Fibroblast of the aortic adventitia (primary cell): ENCODE measurements at regions not wholly inside any gene's neighbourhood (a gene's known extent, or its start where the extent isn't known, plus 50 kb on each side); places are given as distances from the start of the nearest gene placed in this dataset.

Experiments
- DNase-seq: peaks from one replicate; pipeline ENCODE4 v3.0.0-alpha.2; 2010; ENCODE audit warnings: low read depth
- H3K4me3 ChIP-seq: 2 replicates; pipeline ENCODE4 v1.5.1; 2011; ENCODE audit warnings: low read depth, mild to moderate bottlenecking, control low read depth, low read length, moderate library complexity
- TF ChIP-seq, protein P1 (sequence below): IDR thresholded peaks from 2 replicates; pipeline ENCODE4 v1.5.1; 2011; ENCODE audit warnings: mild to moderate bottlenecking, low read length, control low read depth, inconsistent platforms; ENCODE audit not compliant: insufficient read depth

DNA sequence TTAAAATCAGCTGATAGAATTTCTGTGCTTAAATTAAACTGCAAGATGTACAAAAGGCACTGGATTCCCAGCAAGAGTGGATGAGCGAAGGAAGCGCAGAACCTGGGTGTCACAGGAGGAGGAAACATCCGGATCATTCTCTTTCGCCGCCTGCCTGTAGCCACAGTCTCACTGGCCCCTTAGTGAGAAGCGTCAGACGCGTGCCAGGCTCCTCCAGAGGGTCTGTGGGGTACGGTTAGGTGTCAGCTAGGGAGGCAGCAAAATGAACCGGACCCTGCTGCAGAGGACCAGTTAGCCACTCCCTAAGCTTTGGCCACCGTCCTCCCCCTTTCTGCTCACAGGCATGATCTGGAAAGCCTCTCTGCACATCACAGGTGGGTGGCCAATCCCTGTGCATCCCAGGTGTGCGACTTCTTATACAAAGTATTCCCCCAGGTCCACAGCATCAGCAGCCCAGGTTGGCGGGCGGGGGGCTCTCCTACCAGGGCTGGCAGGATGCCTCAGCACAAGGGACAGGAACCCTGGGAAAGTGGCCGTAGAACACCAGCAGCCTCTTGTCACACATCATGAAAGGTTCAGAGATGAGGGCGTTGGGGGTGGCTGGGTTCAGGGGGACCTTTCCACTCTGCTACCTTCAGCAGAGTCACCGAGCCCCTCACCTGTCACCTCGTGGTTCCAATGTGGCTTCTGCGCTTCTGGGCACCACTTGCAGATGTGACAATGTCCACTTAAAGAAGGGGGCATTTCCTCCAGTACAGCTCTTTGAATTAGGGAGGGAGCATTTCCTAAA, 61.1 kb upstream of the SLC66A3 start:
- DNase-seq: no peak
- TF ChIP-seq, protein P1, sequence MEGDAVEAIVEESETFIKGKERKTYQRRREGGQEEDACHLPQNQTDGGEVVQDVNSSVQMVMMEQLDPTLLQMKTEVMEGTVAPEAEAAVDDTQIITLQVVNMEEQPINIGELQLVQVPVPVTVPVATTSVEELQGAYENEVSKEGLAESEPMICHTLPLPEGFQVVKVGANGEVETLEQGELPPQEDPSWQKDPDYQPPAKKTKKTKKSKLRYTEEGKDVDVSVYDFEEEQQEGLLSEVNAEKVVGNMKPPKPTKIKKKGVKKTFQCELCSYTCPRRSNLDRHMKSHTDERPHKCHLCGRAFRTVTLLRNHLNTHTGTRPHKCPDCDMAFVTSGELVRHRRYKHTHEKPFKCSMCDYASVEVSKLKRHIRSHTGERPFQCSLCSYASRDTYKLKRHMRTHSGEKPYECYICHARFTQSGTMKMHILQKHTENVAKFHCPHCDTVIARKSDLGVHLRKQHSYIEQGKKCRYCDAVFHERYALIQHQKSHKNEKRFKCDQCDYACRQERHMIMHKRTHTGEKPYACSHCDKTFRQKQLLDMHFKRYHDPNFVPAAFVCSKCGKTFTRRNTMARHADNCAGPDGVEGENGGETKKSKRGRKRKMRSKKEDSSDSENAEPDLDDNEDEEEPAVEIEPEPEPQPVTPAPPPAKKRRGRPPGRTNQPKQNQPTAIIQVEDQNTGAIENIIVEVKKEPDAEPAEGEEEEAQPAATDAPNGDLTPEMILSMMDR: no peak
- H3K4me3 ChIP-seq: no peak overlapping the region

DNA sequence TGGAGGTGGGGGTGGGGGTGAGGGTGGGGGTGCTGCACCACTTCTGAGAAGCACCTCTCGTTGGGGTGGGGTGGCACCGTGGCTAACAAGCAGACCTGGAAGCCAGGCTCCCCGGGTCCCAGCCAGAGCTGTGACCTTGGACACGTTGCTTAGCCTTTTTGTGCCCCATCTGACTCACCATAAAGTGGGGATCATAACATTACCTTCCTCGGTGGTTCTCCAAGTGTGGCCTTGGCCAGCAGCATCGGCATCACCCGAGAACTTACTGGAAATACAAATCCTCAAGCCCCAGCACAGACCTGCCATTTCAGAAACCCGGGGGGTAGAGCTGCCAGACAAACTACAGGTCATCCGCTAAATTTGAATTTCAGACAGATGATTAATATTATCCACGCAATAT, 58.7 kb upstream of the SLC66A3 start:
- H3K4me3 ChIP-seq: no peak overlapping the region
- no peak for DNase-seq
- TF ChIP-seq, protein P1: no peak

DNA sequence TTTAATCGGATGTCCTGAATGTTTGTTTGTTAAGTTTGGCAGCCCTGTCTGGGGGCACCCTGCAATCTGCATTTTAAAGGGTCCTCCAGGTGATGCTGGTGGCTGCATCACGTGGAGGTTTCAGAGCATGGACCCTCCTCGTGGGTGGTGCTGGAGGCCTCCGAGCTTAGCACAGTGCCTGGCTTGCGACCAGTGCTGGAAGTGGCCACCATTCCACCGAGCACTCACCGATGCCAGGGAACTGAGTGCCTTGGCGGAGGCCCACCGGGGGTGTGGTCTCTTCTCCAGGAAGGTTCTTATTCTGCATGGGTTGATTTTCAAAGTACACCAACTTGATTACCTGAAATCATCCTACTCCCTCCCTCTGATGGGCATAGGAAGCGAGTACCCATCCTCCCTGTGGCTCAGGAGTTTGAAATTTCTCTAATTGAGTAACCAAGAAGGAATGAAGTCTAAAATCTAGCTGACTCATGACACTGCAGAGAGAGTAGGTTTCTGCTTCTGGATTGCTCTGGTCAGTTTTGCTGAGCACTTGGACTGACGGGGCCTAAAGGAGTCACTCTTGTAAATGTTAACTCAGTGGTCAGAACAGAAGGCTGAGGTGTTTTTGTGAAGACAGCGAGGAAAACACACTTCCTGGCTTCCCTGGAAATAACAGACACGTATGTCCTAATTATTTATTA, 58.1 kb upstream of the SLC66A3 start:
- no peak overlapping the region for H3K4me3 ChIP-seq
- DNase-seq: peak; percentile 55
- TF ChIP-seq, protein P1: no peak

DNA sequence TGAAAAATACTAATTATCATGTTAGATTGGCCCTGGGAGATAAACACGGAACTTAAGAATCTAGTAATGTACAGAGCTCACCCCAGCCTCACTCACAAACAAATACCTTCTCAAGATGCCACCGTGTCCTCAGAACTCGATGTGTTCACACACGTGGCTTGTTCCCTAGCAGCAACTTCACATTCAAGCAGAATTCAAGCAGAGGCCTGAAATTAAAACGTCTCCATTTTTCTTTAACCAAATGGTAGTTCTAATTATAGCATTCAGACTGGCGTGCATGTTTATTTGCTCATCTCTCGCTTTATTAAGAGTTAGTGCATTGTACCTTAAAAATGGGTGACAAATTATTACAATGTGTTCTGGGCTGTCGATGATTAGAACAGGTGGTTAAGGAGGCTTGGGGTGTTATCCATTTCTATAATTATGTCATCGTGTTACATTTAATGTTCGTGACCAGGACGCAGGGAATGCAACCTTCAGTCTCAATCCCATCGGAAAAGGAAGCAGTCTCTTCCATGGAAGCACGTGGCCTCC, 57.3 kb upstream of the SLC66A3 start:
- no peak overlapping the region for H3K4me3 ChIP-seq
- TF ChIP-seq, protein P1: no peak
- DNase-seq: no peak

DNA sequence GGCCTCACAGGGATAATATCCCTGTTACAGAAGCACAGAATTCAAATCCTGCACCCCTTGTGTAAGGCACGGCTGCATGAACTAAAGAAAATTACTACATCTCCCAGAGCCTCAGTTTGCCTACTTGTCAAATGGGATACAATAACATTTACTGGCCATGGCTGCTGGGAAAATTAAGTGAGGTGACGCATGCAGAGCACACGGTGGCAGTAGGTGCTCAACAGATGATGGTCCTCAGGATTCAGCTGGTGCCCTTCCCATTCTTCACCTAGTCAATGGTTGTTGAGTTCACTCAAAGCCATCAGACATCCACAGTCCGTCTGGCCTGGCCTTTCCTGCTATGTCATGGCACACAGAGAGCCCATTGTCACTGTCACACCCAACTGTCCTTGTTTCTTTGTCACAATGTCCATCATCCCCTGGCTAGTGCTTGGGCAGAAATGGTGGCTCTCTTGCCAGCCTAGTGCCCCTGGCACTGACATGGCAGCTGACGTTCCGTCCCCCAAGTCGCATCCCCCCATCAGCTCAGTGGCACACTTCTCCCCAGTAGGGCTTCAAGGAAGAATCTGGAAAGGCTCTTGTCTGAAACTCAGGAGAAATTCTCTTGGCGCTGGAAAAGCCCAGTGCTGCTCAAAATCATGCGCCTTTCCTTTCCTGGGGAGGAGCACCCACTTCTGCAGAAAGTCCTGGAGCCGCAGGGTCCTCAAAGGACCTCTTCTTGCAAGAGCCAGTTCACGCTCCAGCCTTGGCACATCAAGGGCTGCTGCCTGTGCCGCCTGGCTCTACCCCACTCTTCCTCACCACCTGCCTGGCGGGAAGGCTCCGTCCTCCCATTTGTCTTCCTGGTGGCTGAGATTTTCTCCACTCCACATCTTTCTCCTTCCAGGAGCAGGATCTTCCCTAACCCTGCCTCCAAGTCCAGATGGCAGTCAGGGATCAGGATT, 55.9 kb upstream of the SLC66A3 start:
- DNase-seq: no peak
- H3K4me3 ChIP-seq: no peak overlapping the region
- TF ChIP-seq, protein P1: no peak

DNA sequence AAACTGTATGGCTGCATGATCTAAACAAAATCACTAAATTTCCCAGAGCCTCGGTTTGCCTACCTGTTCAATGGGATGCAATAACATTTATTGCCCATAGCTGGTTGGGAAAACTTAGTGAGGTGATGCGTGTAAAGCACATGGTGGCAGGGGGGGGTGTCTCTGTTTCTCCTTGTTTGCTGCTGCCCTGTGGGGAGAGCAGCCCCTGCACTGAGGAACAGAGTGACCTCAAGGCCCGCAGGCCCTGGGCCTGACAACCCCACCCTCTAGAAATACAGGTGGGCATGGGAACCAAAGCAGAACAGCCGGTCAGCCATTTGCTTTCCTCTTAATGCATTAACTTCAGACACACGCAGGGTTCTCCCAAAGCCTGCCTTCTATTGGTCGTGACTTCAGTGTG, 55.1 kb upstream of the SLC66A3 start:
- TF ChIP-seq, protein P1: no peak
- no peak for DNase-seq
- no peak overlapping the region for H3K4me3 ChIP-seq
